Endothelial cell of umbilical vein (primary cell): ENCODE measurements at regions not wholly inside any gene's neighbourhood (a gene's known extent, or its start where the extent isn't known, plus 50 kb on each side); places are given as distances from the start of the nearest gene placed in this dataset.

ENCODE experiments used
- CTCF ChIP-seq, 2 donors: IDR thresholded peaks; 1 replicate in 1 of 2; 2 replicates in 1 of 2; pipeline ENCODE4 v1.5.1; 2011; ENCODE audit warnings: low read length in 2 of 2, mild to moderate bottlenecking in 2 of 2, moderate library complexity in 2 of 2, control low read depth in 1 of 2, inconsistent platforms in 1 of 2, low read depth in 1 of 2; ENCODE audit not compliant: insufficient read depth in 1 of 2; ENCODE audit errors: extremely low read depth in 1 of 2
- EZH2 ChIP-seq: IDR thresholded peaks from 2 replicates; pipeline ENCODE4 v1.6.1; 2012; ENCODE audit warnings: borderline replicate concordance, low read depth, mild to moderate bottlenecking, moderate library complexity, low read length, inconsistent platforms; ENCODE audit not compliant: severe bottlenecking
- FOS ChIP-seq: IDR thresholded peaks from 2 replicates; pipeline ENCODE4 v1.6.1; 2011; ENCODE audit warnings: mild to moderate bottlenecking, low read length, moderate library complexity, borderline replicate concordance; ENCODE audit not compliant: insufficient read depth
- MYC ChIP-seq: IDR thresholded peaks from one replicate; pipeline ENCODE4 v1.6.1; 2011; ENCODE audit warnings: mild to moderate bottlenecking, low read depth, low read length
- POLR2A ChIP-seq: IDR thresholded peaks from 2 replicates; pipeline ENCODE4 v1.6.1; 2012; ENCODE audit warnings: low read depth, mild to moderate bottlenecking, control low read depth, low read length
- POLR2AphosphoS5 ChIP-seq: IDR thresholded peaks from 2 replicates; pipeline ENCODE4 v1.6.1; 2012; ENCODE audit warnings: low read depth, mild to moderate bottlenecking, control low read depth, low read length, moderate library complexity; ENCODE audit not compliant: insufficient read depth

- no peak for TF ChIP-seq CTCF (IDR thresholded peaks at IDR 0.05; ENCODE audit: extremely low read depth in 1 of 2, insufficient read depth in 1 of 2, low read depth in 1 of 2, low read length in 2 of 2)
- no peak for TF ChIP-seq EZH2
- no peak for TF ChIP-seq FOS
- no peak for TF ChIP-seq POLR2A
- TF ChIP-seq MYC: no peak
- no peak for TF ChIP-seq POLR2AphosphoS5
Measured at GRCh38 chr15:45991863-45992262, 357.0 kb downstream of the SQOR start.
